ENCODE measurements at regions not wholly inside any gene's neighbourhood (a gene's known extent, or its start where the extent isn't known, plus 50 kb on each side); places are given as distances from the start of the nearest gene placed in this dataset.

DNA sequence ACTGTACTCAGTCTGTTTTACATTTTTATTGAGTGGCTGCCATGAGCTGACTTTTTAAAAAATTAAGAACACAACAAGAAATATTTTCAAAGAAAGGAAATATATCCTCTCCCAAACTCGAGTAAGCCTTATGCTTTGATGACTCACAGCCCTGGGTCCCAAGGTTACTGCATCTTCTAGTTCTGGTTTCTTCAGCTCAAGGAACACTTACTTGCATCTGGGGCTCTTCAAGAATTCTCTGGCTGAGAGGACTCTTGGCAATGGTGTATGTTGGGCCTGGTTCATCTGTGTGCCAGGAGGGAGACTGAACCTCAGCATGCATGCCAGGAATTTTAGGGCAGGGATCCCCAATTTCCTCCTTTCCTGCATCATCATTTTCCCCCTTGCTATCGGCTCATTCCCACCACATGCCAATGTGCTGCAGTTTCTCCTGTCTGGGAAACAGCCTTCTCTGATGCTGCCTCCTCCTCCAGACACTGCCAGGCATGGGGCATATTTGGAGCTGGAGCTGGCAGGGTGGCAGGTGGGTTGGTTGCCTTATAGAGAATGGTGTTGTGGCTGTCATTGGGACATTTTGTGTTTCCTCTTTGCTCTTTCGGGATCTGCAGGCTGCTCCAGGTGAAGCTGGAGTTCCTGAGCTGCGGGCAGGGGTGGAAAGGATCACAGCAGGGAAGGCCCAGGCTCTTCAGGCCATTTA is 192.2 kb upstream of the HS6ST1 start:
- H3K9me3 ChIP-seq (ENCODE audit: low read length) = no peaks in the 10 kb centered on the region
- POLR2A ChIA-PET = no interaction called here
- no peak overlapping the region for H3K4me3 ChIP-seq (replicated peaks in 1 of 3; ENCODE audit: insufficient read depth in 1 of 3, low read depth in 2 of 3, low read length in 3 of 3)
- peaks cover 0 to 35% of the 10 kb centered on the region in 2 experiments; a peak in 4 of 5 replicates for H3K27me3 ChIP-seq (ENCODE audit: control insufficient read depth in 1 of 2, insufficient read depth in 2 of 2, low read length in 2 of 2)
- H3K4me1 ChIP-seq (ENCODE audit: insufficient read depth, low read length) = no peaks in the 10 kb centered on the region
- FAIRE-seq (no peak), ATAC-seq (no peak), DNase-seq (ENCODE audit: low spot score) (no peak)
- H3K27ac ChIP-seq (ENCODE audit: extremely low read length, insufficient read depth, low read length) = no peak overlapping the region
- H4K20me1 ChIP-seq (ENCODE audit: insufficient read depth, low read length) = no peaks in the 10 kb centered on the region; the same call in 1 of the 2 replicates
- intact Hi-C loops (cut with micrococcal nuclease; ENCODE audit: unreplicated experiment) (no loop called here), in situ Hi-C loops (cut with HindIII; ENCODE audit: extremely low pct_ligation_motif_present, low pct_unique_long_range_greater_than_20kb) (no loop called here)
- no peak overlapping the region for H2AFZ ChIP-seq (ENCODE audit: low read length)
- no peaks in the 10 kb centered on the region for H3K79me2 ChIP-seq (ENCODE audit: insufficient read depth, low read length)
- no peak overlapping the region for H3K4me2 ChIP-seq (ENCODE audit: low read depth, low read length)
- CTCF ChIA-PET (ENCODE audit: low intra/inter-chr PET ratio, low total read pairs) = no interaction called here
- no peak for TF ChIP-seq ZNF274 (CRISPR knock-in tag; IDR thresholded peaks at IDR 0.05)
- TF ChIP-seq HOXA9 (CRISPR knock-in tag; IDR thresholded peaks at IDR 0.05; ENCODE audit: borderline replicate concordance) = no peak
- TF ChIP-seq, protein P1, sequence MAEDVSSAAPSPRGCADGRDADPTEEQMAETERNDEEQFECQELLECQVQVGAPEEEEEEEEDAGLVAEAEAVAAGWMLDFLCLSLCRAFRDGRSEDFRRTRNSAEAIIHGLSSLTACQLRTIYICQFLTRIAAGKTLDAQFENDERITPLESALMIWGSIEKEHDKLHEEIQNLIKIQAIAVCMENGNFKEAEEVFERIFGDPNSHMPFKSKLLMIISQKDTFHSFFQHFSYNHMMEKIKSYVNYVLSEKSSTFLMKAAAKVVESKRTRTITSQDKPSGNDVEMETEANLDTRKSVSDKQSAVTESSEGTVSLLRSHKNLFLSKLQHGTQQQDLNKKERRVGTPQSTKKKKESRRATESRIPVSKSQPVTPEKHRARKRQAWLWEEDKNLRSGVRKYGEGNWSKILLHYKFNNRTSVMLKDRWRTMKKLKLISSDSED (CRISPR knock-in tag; IDR thresholded peaks at IDR 0.05) = no peak
- TF ChIP-seq KDM2A (CRISPR knock-in tag; IDR thresholded peaks at IDR 0.05; ENCODE audit: borderline replicate concordance, low read depth) = no peak
- TF ChIP-seq ZNF12 (CRISPR knock-in tag; IDR thresholded peaks at IDR 0.05) = no peak
- TF ChIP-seq, protein P2, sequence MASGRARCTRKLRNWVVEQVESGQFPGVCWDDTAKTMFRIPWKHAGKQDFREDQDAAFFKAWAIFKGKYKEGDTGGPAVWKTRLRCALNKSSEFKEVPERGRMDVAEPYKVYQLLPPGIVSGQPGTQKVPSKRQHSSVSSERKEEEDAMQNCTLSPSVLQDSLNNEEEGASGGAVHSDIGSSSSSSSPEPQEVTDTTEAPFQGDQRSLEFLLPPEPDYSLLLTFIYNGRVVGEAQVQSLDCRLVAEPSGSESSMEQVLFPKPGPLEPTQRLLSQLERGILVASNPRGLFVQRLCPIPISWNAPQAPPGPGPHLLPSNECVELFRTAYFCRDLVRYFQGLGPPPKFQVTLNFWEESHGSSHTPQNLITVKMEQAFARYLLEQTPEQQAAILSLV (CRISPR knock-in tag; IDR thresholded peaks at IDR 0.05; ENCODE audit: borderline replicate concordance) = no peak
- TF ChIP-seq ZNF33A (CRISPR knock-in tag; IDR thresholded peaks at IDR 0.05; ENCODE audit: borderline replicate concordance) = no peak
- no peak for TF ChIP-seq DR1 (CRISPR knock-in tag; IDR thresholded peaks at IDR 0.05)
- TF ChIP-seq, protein P3, sequence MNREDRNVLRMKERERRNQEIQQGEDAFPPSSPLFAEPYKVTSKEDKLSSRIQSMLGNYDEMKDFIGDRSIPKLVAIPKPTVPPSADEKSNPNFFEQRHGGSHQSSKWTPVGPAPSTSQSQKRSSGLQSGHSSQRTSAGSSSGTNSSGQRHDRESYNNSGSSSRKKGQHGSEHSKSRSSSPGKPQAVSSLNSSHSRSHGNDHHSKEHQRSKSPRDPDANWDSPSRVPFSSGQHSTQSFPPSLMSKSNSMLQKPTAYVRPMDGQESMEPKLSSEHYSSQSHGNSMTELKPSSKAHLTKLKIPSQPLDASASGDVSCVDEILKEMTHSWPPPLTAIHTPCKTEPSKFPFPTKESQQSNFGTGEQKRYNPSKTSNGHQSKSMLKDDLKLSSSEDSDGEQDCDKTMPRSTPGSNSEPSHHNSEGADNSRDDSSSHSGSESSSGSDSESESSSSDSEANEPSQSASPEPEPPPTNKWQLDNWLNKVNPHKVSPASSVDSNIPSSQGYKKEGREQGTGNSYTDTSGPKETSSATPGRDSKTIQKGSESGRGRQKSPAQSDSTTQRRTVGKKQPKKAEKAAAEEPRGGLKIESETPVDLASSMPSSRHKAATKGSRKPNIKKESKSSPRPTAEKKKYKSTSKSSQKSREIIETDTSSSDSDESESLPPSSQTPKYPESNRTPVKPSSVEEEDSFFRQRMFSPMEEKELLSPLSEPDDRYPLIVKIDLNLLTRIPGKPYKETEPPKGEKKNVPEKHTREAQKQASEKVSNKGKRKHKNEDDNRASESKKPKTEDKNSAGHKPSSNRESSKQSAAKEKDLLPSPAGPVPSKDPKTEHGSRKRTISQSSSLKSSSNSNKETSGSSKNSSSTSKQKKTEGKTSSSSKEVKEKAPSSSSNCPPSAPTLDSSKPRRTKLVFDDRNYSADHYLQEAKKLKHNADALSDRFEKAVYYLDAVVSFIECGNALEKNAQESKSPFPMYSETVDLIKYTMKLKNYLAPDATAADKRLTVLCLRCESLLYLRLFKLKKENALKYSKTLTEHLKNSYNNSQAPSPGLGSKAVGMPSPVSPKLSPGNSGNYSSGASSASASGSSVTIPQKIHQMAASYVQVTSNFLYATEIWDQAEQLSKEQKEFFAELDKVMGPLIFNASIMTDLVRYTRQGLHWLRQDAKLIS (CRISPR knock-in tag; IDR thresholded peaks at IDR 0.05) = no peak
- no TSS peak for BruUV-seq (replicated peaks)
- 12% methylated on average over 4 of the region's 4 CpGs for WGBS (ENCODE audit: low lambda C conversion rate)
- H3K9ac ChIP-seq (ENCODE audit: insufficient read depth, low read depth, low read length) = no peak overlapping the region
- H3K36me3 ChIP-seq (replicated peaks in 1 of 2; ENCODE audit: control insufficient read depth in 1 of 2, insufficient read depth in 2 of 2, low read length in 2 of 2) = no peaks in the 10 kb centered on the region
